Adrenal gland (tissue), 5 donors: ENCODE measurements at regions not wholly inside any gene's neighbourhood (a gene's known extent, or its start where the extent isn't known, plus 50 kb on each side); places are given as distances from the start of the nearest gene placed in this dataset.

Experiments
- POLR2A ChIP-seq, 2 donors: fragments of 450-650 bp; IDR thresholded peaks; one replicate each; pipeline ENCODE4 v1.6.1; 2017; ENCODE audit warnings: antibody characterized with exemption in 2 of 2, mild to moderate bottlenecking in 2 of 2, moderate library complexity in 1 of 2
- TF ChIP-seq, protein P1 (sequence below), 6 experiments: fragments of 450-650 bp in 4 of 6; fragments of 200-600 bp in 2 of 6; sonication (generic) in 1 of 6; IDR thresholded peaks; 1 replicate in 5 of 6; 2 replicates in 1 of 6; pipeline versions ENCODE4 v1.5.1 to v1.8.0; 2016 to 2021; ENCODE audit warnings: antibody characterized with exemption in 6 of 6, mild to moderate bottlenecking in 2 of 6, moderate library complexity in 1 of 6
- donor health status: DM: no; HTN: no; CAD: no.

GRCh38 chr9:18137815-18138214 lies 336.1 kb upstream of the ADAMTSL1 start:
- TF ChIP-seq, protein P1, sequence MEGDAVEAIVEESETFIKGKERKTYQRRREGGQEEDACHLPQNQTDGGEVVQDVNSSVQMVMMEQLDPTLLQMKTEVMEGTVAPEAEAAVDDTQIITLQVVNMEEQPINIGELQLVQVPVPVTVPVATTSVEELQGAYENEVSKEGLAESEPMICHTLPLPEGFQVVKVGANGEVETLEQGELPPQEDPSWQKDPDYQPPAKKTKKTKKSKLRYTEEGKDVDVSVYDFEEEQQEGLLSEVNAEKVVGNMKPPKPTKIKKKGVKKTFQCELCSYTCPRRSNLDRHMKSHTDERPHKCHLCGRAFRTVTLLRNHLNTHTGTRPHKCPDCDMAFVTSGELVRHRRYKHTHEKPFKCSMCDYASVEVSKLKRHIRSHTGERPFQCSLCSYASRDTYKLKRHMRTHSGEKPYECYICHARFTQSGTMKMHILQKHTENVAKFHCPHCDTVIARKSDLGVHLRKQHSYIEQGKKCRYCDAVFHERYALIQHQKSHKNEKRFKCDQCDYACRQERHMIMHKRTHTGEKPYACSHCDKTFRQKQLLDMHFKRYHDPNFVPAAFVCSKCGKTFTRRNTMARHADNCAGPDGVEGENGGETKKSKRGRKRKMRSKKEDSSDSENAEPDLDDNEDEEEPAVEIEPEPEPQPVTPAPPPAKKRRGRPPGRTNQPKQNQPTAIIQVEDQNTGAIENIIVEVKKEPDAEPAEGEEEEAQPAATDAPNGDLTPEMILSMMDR (IDR thresholded peaks at IDR 0.05), result no peak
- no peak for TF ChIP-seq POLR2A (IDR thresholded peaks at IDR 0.05)
